AG10803 (cell line): ENCODE measurements at regions not wholly inside any gene's neighbourhood (a gene's known extent, or its start where the extent isn't known, plus 50 kb on each side); places are given as distances from the start of the nearest gene placed in this dataset.

Experiments
- DNase-seq: peaks from one replicate; pipeline ENCODE4 v3.0.0; 2010; ENCODE audit warnings: low read depth
- H3K4me3 ChIP-seq: 2 replicates; pipeline ENCODE4 v1.5.1; 2011; ENCODE audit warnings: mild to moderate bottlenecking, low read length, control low read depth
- TF ChIP-seq, protein P1 (sequence below): conservative IDR thresholded peaks from 2 replicates; pipeline ENCODE4 v1.5.1; 2011; ENCODE audit warnings: mild to moderate bottlenecking, low read length, control low read depth, inconsistent platforms

DNA sequence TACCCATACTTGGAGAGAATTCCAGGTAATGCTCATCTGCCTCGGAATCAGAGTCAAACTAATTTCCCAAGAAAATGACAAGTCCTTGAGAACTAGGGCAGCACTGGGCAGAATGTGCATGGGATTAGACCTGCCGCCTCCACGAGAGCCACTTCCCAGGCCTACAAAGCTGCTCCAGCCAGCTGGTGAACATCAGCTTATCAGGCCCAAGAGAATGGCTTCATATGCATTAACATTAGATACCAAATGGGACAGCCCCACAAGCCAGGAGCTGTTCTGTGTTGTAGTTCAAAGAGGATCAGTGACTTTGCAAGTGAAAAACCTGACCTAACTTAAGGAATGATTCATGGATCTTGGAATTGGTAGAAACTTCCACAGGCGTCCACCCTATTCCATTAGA lies 203.3 kb downstream of the CYLD start:
- H3K4me3 ChIP-seq, result no peak overlapping the region
- TF ChIP-seq, protein P1, sequence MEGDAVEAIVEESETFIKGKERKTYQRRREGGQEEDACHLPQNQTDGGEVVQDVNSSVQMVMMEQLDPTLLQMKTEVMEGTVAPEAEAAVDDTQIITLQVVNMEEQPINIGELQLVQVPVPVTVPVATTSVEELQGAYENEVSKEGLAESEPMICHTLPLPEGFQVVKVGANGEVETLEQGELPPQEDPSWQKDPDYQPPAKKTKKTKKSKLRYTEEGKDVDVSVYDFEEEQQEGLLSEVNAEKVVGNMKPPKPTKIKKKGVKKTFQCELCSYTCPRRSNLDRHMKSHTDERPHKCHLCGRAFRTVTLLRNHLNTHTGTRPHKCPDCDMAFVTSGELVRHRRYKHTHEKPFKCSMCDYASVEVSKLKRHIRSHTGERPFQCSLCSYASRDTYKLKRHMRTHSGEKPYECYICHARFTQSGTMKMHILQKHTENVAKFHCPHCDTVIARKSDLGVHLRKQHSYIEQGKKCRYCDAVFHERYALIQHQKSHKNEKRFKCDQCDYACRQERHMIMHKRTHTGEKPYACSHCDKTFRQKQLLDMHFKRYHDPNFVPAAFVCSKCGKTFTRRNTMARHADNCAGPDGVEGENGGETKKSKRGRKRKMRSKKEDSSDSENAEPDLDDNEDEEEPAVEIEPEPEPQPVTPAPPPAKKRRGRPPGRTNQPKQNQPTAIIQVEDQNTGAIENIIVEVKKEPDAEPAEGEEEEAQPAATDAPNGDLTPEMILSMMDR, result no peak
- DNase-seq, result no peak

DNA sequence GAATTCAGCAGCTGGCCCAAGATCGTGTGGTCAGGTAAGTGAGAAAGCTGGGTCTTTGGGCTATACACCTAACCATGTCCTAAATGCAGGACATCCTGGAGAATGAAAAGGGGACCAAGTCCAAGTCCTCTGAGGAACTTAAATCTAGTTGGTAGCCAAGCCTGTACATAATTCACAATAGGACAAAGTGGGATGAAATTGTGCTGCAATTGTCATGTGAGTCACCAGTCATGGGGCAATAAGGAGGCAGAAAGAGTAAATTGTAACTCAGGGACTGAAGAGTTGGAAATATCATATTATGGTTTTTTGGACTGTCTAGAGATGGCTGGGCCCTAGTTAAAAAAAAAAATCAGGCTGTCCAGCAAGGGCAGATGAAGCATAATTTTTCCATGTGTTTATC lies 202.6 kb downstream of the CYLD start:
- TF ChIP-seq, protein P1, result no peak
- no peak overlapping the region for H3K4me3 ChIP-seq
- no peak for DNase-seq

DNA sequence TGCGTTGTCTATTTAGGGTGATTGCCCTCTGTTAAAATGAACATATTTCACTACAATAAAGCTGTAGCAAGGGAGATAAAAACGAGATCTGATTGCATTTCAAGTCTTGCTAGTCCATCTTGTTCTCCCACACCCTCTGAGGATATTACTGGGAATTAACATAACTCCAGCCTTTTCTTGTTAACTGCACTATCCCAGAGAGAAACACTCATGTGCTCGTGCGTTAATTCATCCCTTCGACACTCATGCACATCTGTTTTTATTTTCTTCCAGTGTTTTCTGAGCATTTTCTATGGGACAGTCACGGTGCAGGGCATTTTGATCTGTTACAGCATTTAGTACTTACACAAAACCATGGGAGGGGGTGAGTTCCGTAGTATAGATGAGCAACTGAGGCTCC lies 202.1 kb downstream of the CYLD start:
- TF ChIP-seq, protein P1, result no peak
- H3K4me3 ChIP-seq, result no peak overlapping the region
- no peak for DNase-seq

DNA sequence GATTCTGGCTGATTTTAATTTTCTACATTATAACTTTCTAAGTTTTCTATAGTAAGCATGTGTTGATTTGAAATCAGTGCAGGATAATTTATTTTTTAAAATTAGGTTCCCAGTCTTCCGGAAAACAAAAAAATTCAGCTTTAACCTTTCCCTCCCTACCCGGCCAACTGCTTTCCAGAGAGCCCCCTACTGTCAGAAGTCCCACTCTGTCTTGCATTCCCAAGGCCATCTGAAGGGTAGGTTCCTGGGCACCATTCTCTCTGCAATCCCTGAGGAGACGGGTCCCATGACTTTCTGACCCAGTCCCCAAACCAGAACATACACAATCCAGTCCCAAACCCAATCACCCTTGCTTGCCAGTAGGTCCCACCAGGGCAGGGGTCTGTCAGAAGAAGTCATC lies 200.3 kb downstream of the CYLD start:
- no peak for DNase-seq
- H3K4me3 ChIP-seq, result no peak overlapping the region
- TF ChIP-seq, protein P1, result no peak

DNA sequence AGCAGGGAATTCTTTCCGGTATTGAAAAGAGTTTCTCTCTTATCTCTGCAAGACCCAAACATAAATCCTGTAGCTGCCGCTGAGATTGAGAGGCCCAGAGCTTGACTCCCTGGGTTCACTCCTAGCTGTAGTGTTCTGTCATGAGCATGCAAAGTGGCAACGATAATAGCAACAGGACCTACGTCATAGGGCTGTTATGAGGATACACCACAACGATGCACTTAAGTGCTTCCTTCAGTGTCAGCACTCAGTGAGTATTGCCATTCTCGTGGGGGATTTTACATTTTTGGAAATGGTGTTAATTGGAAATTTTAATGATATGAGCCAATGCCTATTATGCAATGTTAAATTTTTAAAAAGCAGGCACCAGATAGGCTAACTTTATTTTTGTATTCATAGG lies 199.8 kb downstream of the CYLD start:
- TF ChIP-seq, protein P1, result no peak
- H3K4me3 ChIP-seq, result no peak overlapping the region
- DNase-seq, result no peak

DNA sequence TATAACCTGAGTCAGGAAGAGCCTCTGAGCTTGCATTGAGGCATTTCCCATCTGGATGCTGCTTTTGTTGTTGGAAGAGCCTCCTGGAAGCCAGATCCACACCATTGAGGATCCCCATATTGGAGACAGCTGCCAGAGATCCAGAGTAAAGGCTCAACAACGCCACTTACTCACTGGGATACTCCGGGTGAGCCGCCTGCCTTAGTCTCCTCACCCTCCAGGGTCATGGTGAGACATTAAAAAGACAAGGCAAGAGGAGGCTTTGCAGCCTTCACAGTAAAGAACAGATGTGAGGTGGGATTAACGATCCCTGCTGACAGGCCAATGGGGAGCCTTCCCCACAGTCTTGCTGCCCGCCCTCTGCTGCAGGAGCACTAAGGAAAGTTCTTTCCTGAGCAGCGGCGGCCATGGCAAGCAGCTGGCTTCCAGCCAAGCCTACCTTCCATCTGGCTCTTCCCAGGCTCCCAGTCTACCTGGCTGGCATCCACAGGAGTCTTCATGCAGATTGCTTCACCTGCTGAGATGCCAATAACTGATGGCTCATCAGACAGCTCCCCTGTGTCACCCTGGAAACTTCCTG lies 198.5 kb downstream of the CYLD start:
- DNase-seq, result no peak
- no peak overlapping the region for H3K4me3 ChIP-seq
- TF ChIP-seq, protein P1, result no peak

DNA sequence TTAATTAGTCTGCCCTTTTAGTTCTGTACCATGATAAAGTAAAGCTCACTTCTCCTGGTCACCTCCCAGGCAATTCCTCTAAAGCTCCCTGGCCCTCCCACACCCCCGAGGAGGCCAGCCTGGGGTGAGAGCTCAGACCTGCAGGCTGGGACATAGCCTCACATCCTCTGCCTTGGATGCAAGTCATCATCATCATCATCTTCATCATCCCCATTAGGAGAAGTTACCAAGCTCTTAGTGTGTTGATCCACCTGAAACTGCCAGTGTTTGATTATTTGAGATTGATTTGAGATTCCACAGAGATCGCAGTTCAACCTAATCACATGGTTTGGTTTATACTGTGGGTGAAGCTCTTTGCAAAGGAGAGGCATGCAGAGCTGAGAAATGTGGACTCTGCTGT lies 197.5 kb downstream of the CYLD start:
- TF ChIP-seq, protein P1, result no peak
- no peak for DNase-seq
- no peak overlapping the region for H3K4me3 ChIP-seq
